GM23338 (cell line): ENCODE measurements at regions not wholly inside any gene's neighbourhood (a gene's known extent, or its start where the extent isn't known, plus 50 kb on each side); places are given as distances from the start of the nearest gene placed in this dataset.

ENCODE experiments used
- ATAC-seq: fragments of 200-7000 bp; cut with Tn5 transposase; 3 replicates; pipeline ENCODE4 v1.9.1; 2020
- DNase-seq: peaks from one replicate; pipeline ENCODE4 v3.0.0-alpha.2; 2015; ENCODE audit warnings: low spot score
- H2AFZ ChIP-seq: fragments of 200-600 bp; sonication (generic); 2 replicates; pipeline ENCODE4 v1.8.0; 2016; ENCODE audit warnings: antibody characterized with exemption, mild to moderate bottlenecking, moderate library complexity
- H3F3A ChIP-seq: fragments of 200-600 bp; sonication (generic); replicated peaks from 2 replicates; pipeline ENCODE4 v1.8.0; 2017; ENCODE audit warnings: antibody characterized with exemption, mixed run types, low read depth
- H3K27ac ChIP-seq: fragments of 200-600 bp; sonication (generic); 2 replicates; pipeline ENCODE4 v1.6.1; 2016; ENCODE audit warnings: low read depth
- H3K27me3 ChIP-seq: fragments of 200-600 bp; sonication (generic); 2 replicates; pipeline ENCODE4 v1.8.0; 2016; ENCODE audit warnings: mild to moderate bottlenecking, mixed run types, moderate library complexity; ENCODE audit not compliant: insufficient read depth
- H3K36me3 ChIP-seq: fragments of 200-600 bp; sonication (generic); 2 replicates; pipeline ENCODE4 v1.8.0; 2016; ENCODE audit warnings: mild to moderate bottlenecking; ENCODE audit not compliant: insufficient read depth
- H3K4me1 ChIP-seq: fragments of 200-600 bp; sonication (generic); 2 replicates; pipeline ENCODE4 v1.8.0; 2016; ENCODE audit warnings: mild to moderate bottlenecking, moderate library complexity; ENCODE audit not compliant: insufficient read depth
- H3K4me2 ChIP-seq: fragments of 200-600 bp; sonication (generic); 2 replicates; pipeline ENCODE4 v1.7.1; 2017; ENCODE audit warnings: mixed run types
- H3K4me3 ChIP-seq: fragments of 200-600 bp; sonication (generic); 2 replicates; pipeline ENCODE4 v1.6.1; 2016; ENCODE audit warnings: mixed run types
- H3K79me2 ChIP-seq: fragments of 200-600 bp; sonication (generic); replicated peaks from 2 replicates; pipeline ENCODE4 v1.8.0; 2017; ENCODE audit warnings: mild to moderate bottlenecking; ENCODE audit not compliant: insufficient read depth
- H3K9me2 ChIP-seq: fragments of 200-600 bp; sonication (generic); 2 replicates; pipeline ENCODE4 v1.8.0; 2017; ENCODE audit not compliant: insufficient read depth
- H4K20me1 ChIP-seq: fragments of 200-600 bp; sonication (generic); replicated peaks from 2 replicates; pipeline ENCODE4 v1.8.0; 2017; ENCODE audit warnings: mild to moderate bottlenecking; ENCODE audit not compliant: insufficient read depth
- H3K27ac Mint-ChIP-seq: 2 replicates; pipeline ENCODE4 v1.8.0; 2020; ENCODE audit warnings: inconsistent platforms, mild to moderate bottlenecking, moderate library complexity, mixed read lengths
- H3K27me3 Mint-ChIP-seq: 3 replicates; pipeline ENCODE4 v1.8.0; 2022; ENCODE audit warnings: low read depth, mild to moderate bottlenecking, moderate library complexity, mixed read lengths, inconsistent platforms; ENCODE audit not compliant: insufficient read depth, poor library complexity
- H3K36me3 Mint-ChIP-seq: 3 replicates; pipeline ENCODE4 v1.8.0; 2021; ENCODE audit warnings: low read depth, mild to moderate bottlenecking, inconsistent platforms, moderate library complexity, mixed read lengths
- H3K4me1 Mint-ChIP-seq: 3 replicates; pipeline ENCODE4 v1.8.0; 2020; ENCODE audit warnings: mild to moderate bottlenecking, inconsistent platforms, mixed read lengths
- H3K4me3 Mint-ChIP-seq: 3 replicates; pipeline ENCODE4 v1.8.0; 2021; ENCODE audit warnings: moderate library complexity, mild to moderate bottlenecking, inconsistent platforms, mixed read lengths
- H3K9me3 Mint-ChIP-seq: 3 replicates; pipeline ENCODE4 v1.8.0; 2020; ENCODE audit warnings: moderate library complexity, mild to moderate bottlenecking, inconsistent platforms, mixed read lengths
- CREB1 ChIP-seq: fragments of 250-450 bp; sonication (Bioruptor Pico); IDR thresholded peaks from 2 replicates; pipeline ENCODE4 v1.5.0; 2020; ENCODE audit warnings: low read depth, mild to moderate bottlenecking, moderate library complexity
- CTCF ChIP-seq, 2 experiments: fragments of 200-600 bp in 1 of 2; sonication (generic) in 1 of 2; conservative IDR thresholded peaks; 2 replicates each; pipeline versions ENCODE4 v1.5.1 to v1.6.1; 2016 to 2017; ENCODE audit warnings: antibody characterized with exemption in 2 of 2, low read depth in 2 of 2, mild to moderate bottlenecking in 2 of 2, moderate library complexity in 1 of 2
- EZH2 ChIP-seq: fragments of 200-600 bp; sonication (generic); IDR thresholded peaks from one replicate; pipeline ENCODE4 v1.8.0; 2017; ENCODE audit warnings: antibody characterized with exemption, mild to moderate bottlenecking, low read depth; ENCODE audit not compliant: unreplicated experiment
- EZH2phosphoT487 ChIP-seq: fragments of 200-600 bp; sonication (generic); IDR thresholded peaks from one replicate; pipeline ENCODE4 v1.8.1; 2018; ENCODE audit warnings: antibody characterized with exemption; ENCODE audit not compliant: unreplicated experiment
- JUNB ChIP-seq: IDR thresholded peaks from one replicate; pipeline ENCODE4 v1.6.1; 2016; ENCODE audit warnings: antibody characterized with exemption; ENCODE audit not compliant: unreplicated experiment
- NANOG ChIP-seq: IDR thresholded peaks from 2 replicates; pipeline ENCODE4 v1.6.1; 2016; ENCODE audit warnings: antibody characterized with exemption, borderline replicate concordance
- POLR2AphosphoS5 ChIP-seq: IDR thresholded peaks from 2 replicates; pipeline ENCODE4 v1.6.1; 2016; ENCODE audit warnings: antibody characterized with exemption, low read depth
- STAT1 ChIP-seq: IDR thresholded peaks from one replicate; pipeline ENCODE4 v1.6.1; 2016; ENCODE audit warnings: antibody characterized with exemption; ENCODE audit not compliant: unreplicated experiment
- ZNF114 ChIP-seq: fragments of 250-450 bp; sonication (Bioruptor Pico); IDR thresholded peaks from 2 replicates; pipeline ENCODE4 v1.5.0; 2020; ENCODE audit warnings: mild to moderate bottlenecking, moderate library complexity
- ZNF331 ChIP-seq: fragments of 250-450 bp; sonication (Bioruptor Pico); IDR thresholded peaks from 2 replicates; pipeline ENCODE4 v1.5.0; 2020; ENCODE audit warnings: low read depth, mild to moderate bottlenecking, moderate library complexity
- ZNF462 ChIP-seq: fragments of 250-450 bp; sonication (Bioruptor Pico); IDR thresholded peaks from 2 replicates; pipeline ENCODE4 v1.5.0; 2020; ENCODE audit warnings: mild to moderate bottlenecking, moderate library complexity
- TF ChIP-seq, protein P1 (sequence below): IDR thresholded peaks from 2 replicates; pipeline ENCODE4 v1.6.1; 2016; ENCODE audit warnings: antibody characterized with exemption
- TF ChIP-seq, protein P2 (sequence below): IDR thresholded peaks from one replicate; pipeline ENCODE4 v1.6.1; 2018; ENCODE audit warnings: antibody characterized with exemption; ENCODE audit not compliant: unreplicated experiment

DNA sequence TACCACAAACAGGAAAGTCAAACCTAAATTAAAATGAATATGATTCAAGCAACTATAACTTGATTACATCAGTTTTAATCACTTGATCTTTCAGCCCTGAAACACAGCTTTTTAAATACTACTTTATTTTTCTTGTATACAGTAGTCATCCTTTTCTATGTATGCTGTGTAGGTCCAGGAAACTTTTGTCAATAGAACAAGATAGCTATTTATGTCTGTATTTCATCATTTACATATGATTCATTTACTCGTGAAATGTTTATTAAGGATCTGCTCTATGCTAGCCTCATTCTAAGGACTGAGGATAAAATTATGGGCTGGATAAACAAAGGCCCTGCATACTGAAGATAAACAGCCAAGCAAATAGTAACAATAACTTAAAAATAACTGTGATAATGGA lies 930.2 kb downstream of the TFAP2A start:
- H3K27me3 ChIP-seq = no peaks in the 10 kb centered on the region
- H3K36me3 ChIP-seq = no peaks in the 10 kb centered on the region
- no peak overlapping the region for H2AFZ ChIP-seq
- H3K36me3 Mint-ChIP-seq = no peaks in the 10 kb centered on the region
- no peak overlapping the region for H3K27ac ChIP-seq
- H3K4me2 ChIP-seq = no peak overlapping the region
- TF ChIP-seq, protein P1, sequence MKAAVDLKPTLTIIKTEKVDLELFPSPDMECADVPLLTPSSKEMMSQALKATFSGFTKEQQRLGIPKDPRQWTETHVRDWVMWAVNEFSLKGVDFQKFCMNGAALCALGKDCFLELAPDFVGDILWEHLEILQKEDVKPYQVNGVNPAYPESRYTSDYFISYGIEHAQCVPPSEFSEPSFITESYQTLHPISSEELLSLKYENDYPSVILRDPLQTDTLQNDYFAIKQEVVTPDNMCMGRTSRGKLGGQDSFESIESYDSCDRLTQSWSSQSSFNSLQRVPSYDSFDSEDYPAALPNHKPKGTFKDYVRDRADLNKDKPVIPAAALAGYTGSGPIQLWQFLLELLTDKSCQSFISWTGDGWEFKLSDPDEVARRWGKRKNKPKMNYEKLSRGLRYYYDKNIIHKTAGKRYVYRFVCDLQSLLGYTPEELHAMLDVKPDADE = no peak
- TF ChIP-seq CTCF (conservative IDR thresholded peaks at IDR 0.05; ENCODE audit: low read depth in 2 of 2) (no peak), ZNF462 (CRISPR knock-in tag) (no peak), EZH2phosphoT487 (no peak), ZNF114 (CRISPR knock-in tag) (no peak), CREB1 (CRISPR knock-in tag) (no peak), EZH2 (no peak), ZNF331 (CRISPR knock-in tag) (no peak), JUNB (no peak), NANOG (no peak), POLR2AphosphoS5 (no peak), STAT1 (no peak)
- TF ChIP-seq, protein P2, sequence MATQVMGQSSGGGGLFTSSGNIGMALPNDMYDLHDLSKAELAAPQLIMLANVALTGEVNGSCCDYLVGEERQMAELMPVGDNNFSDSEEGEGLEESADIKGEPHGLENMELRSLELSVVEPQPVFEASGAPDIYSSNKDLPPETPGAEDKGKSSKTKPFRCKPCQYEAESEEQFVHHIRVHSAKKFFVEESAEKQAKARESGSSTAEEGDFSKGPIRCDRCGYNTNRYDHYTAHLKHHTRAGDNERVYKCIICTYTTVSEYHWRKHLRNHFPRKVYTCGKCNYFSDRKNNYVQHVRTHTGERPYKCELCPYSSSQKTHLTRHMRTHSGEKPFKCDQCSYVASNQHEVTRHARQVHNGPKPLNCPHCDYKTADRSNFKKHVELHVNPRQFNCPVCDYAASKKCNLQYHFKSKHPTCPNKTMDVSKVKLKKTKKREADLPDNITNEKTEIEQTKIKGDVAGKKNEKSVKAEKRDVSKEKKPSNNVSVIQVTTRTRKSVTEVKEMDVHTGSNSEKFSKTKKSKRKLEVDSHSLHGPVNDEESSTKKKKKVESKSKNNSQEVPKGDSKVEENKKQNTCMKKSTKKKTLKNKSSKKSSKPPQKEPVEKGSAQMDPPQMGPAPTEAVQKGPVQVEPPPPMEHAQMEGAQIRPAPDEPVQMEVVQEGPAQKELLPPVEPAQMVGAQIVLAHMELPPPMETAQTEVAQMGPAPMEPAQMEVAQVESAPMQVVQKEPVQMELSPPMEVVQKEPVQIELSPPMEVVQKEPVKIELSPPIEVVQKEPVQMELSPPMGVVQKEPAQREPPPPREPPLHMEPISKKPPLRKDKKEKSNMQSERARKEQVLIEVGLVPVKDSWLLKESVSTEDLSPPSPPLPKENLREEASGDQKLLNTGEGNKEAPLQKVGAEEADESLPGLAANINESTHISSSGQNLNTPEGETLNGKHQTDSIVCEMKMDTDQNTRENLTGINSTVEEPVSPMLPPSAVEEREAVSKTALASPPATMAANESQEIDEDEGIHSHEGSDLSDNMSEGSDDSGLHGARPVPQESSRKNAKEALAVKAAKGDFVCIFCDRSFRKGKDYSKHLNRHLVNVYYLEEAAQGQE = no peak
- H3K27ac Mint-ChIP-seq = no peak overlapping the region
- no peaks in the 10 kb centered on the region for H3K79me2 ChIP-seq
- no peak overlapping the region for H3K4me3 ChIP-seq
- no peaks in the 10 kb centered on the region; the same call in 1 of the 2 replicates for H3K9me2 ChIP-seq
- peaks cover 16% of the 10 kb centered on the region for H3K4me1 ChIP-seq
- ATAC-seq = no peak
- no peak for DNase-seq
- no peak overlapping the region for H3K4me3 Mint-ChIP-seq
- no peaks in the 10 kb centered on the region for H4K20me1 ChIP-seq
- peaks cover 23% of the 10 kb centered on the region for H3K4me1 Mint-ChIP-seq
- no peaks in the 10 kb centered on the region; the same call in 2 of the 3 replicates for H3K9me3 Mint-ChIP-seq
- H3F3A ChIP-seq = no peaks in the 10 kb centered on the region
- H3K27me3 Mint-ChIP-seq = no peaks in the 10 kb centered on the region
